ENCODE measurements at regions not wholly inside any gene's neighbourhood (a gene's known extent, or its start where the extent isn't known, plus 50 kb on each side); places are given as distances from the start of the nearest gene placed in this dataset.

DNA sequence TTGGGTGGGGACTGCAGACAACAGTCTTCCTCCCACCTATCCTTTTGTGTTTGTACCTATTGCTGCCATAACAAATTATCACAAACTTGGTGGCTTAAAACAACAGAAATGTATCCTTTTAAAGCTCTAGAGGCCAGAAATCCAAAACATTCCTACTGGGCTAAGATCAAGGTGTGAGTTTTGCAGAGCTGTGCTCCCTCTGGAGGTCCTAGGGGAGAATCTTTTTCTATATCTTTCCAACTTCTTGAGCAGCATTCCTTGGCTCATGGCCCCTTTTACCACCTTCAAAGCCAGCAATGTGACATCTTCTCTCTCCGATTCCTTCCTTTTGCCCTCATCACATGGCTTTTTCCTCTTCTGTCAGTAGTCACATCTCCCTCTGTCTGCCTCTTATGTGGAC is 190.6 kb downstream of the TTC8 start:
- TF ChIP-seq MLLT1 (IDR thresholded peaks at IDR 0.05) (no peak), CTCF (IDR thresholded peaks at IDR 0.05 in 2 of 3, conservative IDR thresholded peaks at IDR 0.05 in 1 of 3; ENCODE audit: control insufficient read depth in 2 of 3, extremely low read depth in 1 of 3, insufficient read depth in 1 of 3, low read depth in 3 of 3, low read length in 3 of 3) (no peak), SPI1 (IDR thresholded peaks at IDR 0.05; ENCODE audit: borderline replicate concordance, insufficient read depth, low read depth, low read length) (no peak), HCFC1 (IDR thresholded peaks at IDR 0.05; ENCODE audit: low read length) (no peak), SREBF2 (IDR thresholded peaks at IDR 0.05; ENCODE audit: low read length) (no peak), MYB (IDR thresholded peaks at IDR 0.05; ENCODE audit: borderline replicate concordance, low read depth, low read length) (no peak)
